NT2/D1 (cell line): ENCODE measurements at regions not wholly inside any gene's neighbourhood (a gene's known extent, or its start where the extent isn't known, plus 50 kb on each side); places are given as distances from the start of the nearest gene placed in this dataset.

Experiments
- DNase-seq: peaks from one replicate; pipeline ENCODE4 v3.0.0-alpha.2; 2011; ENCODE audit warnings: low read depth, low spot score
- H3K27me3 ChIP-seq: 2 replicates; pipeline ENCODE4 v1.6.0; 2011; ENCODE audit warnings: mild to moderate bottlenecking; ENCODE audit not compliant: insufficient read length, insufficient read depth
- H3K36me3 ChIP-seq: 2 replicates; pipeline ENCODE4 v1.6.1; 2011; ENCODE audit warnings: mild to moderate bottlenecking, low read length, mixed read lengths; ENCODE audit not compliant: insufficient read depth, insufficient read length
- H3K4me1 ChIP-seq: 2 replicates; pipeline ENCODE4 v1.5.1; 2011; ENCODE audit not compliant: insufficient read depth, insufficient read length
- H3K4me3 ChIP-seq: 2 replicates; pipeline ENCODE4 v1.5.1; 2011; ENCODE audit warnings: low read depth; ENCODE audit not compliant: insufficient read length
- H3K9ac ChIP-seq: 2 replicates; pipeline ENCODE4 v1.6.0; 2011; ENCODE audit warnings: low read depth; ENCODE audit not compliant: insufficient read length
- H3K9me3 ChIP-seq: 2 replicates; pipeline ENCODE4 v1.5.1; 2011; ENCODE audit warnings: mild to moderate bottlenecking, low read length; ENCODE audit not compliant: insufficient read depth
- SUZ12 ChIP-seq: IDR thresholded peaks from 2 replicates; pipeline ENCODE4 v1.6.1; 2011; ENCODE audit not compliant: insufficient read length, insufficient read depth; ENCODE audit errors: extremely low read depth
- YY1 ChIP-seq: IDR thresholded peaks from 2 replicates; pipeline ENCODE4 v1.6.1; 2011; ENCODE audit not compliant: insufficient read length, insufficient read depth
- ZNF274 ChIP-seq: IDR thresholded peaks from 2 replicates; pipeline ENCODE4 v1.6.1; 2011; ENCODE audit warnings: mild to moderate bottlenecking, low read depth, low read length

DNA sequence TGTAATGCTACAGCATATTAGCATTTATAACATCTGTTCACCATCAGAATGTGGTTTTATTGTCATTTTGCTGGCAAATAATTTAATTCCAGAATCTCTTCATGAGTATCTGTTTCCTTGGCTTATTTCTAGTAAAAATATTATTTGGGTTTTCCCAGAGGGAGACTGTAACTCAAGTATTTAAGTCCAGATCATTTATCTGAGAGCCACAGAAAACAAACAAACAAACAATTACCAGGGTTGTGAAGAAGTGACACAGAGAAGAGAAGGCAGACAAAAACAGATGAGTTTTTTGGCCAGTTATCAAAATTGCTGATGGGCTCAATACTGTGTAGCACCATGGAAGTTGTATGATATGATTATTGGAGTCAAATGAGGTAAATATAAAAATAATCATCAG, 515.1 kb downstream of the TECRL start:
- Histone ChIP-seq H3K4me1 (no peaks in the 10 kb centered on the region), H3K27me3 (no peaks in the 10 kb centered on the region), H3K36me3 (no peaks in the 10 kb centered on the region), H3K9ac (no peak overlapping the region), H3K9me3 (no peaks in the 10 kb centered on the region), H3K4me3 (no peak overlapping the region)
- TF ChIP-seq ZNF274 (no peak), SUZ12 (no peak)
- no peak for DNase-seq

DNA sequence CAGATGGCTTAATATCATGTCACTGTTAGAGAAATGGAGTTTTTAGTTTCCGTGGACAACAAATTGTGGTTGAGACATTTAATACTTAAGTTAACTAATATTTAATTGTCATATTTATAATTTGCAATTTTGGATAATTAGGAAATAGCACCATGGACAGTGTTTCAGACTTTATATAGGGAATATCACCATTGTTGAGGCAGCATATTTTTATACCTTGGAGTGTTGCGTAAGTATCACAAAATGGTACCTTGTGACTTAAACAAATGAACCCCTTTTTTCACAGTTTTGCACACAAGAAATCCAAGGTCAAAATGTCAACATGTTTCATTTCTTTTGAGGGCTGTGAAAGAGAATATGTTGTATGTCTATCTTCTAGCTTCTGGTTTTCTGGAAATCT, 539.9 kb downstream of the TECRL start:
- Histone ChIP-seq H3K4me3 (no peak overlapping the region), H3K9me3 (no peaks in the 10 kb centered on the region), H3K4me1 (no peaks in the 10 kb centered on the region), H3K27me3 (no peaks in the 10 kb centered on the region), H3K9ac (no peak overlapping the region), H3K36me3 (no peaks in the 10 kb centered on the region)
- DNase-seq = no peak
- TF ChIP-seq YY1 (no peak), SUZ12 (no peak), ZNF274 (no peak)

DNA sequence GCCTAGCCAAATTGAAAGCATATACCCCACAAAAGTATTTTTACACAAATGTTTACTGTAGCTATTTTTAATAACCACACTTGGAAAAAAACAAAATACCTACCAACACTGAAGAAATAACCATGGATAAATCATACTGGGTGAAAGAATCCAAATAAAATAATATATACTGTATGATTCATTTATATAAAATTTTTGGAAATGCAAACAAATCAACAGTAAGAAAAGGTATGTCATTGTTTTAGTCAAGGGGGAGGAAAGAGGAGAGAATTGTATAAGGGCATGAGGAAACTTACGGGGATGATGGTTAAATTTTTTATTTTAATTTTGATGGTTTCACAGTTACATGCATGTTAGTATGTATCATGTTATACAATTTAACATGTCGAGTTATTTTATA, 557.8 kb downstream of the TECRL start:
- no peak overlapping the region for H3K9ac ChIP-seq
- H3K27me3 ChIP-seq = no peaks in the 10 kb centered on the region
- no peak overlapping the region for H3K4me3 ChIP-seq
- no peak for DNase-seq
- no peaks in the 10 kb centered on the region for H3K9me3 ChIP-seq
- H3K4me1 ChIP-seq = no peaks in the 10 kb centered on the region
- TF ChIP-seq YY1 (no peak), SUZ12 (no peak), ZNF274 (no peak)
- H3K36me3 ChIP-seq = no peaks in the 10 kb centered on the region

DNA sequence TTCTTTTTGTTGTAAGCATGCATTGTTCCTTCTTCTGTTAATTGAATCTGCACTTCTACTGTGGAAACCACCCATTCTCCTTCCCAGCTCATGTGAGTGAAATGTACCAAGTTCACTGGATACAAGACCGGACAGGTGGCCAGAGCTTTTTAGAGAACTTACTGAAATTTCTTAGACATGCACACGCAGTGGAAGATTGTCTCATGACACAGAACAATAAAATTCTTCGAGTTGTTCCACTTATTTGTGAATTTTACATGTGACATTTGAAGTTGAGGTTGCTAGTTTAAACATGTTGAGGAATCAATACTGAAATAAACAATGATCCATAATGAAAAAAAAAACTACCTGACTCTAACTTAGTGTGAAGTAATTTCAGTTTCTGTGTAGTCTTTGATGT, 568.0 kb downstream of the TECRL start:
- Histone ChIP-seq H3K9me3 (no peaks in the 10 kb centered on the region), H3K4me3 (no peak overlapping the region), H3K36me3 (no peaks in the 10 kb centered on the region), H3K9ac (no peak overlapping the region), H3K4me1 (no peaks in the 10 kb centered on the region), H3K27me3 (no peaks in the 10 kb centered on the region)
- no peak for DNase-seq
- no peak for TF ChIP-seq YY1
- no peak for TF ChIP-seq ZNF274
- TF ChIP-seq SUZ12 = no peak

DNA sequence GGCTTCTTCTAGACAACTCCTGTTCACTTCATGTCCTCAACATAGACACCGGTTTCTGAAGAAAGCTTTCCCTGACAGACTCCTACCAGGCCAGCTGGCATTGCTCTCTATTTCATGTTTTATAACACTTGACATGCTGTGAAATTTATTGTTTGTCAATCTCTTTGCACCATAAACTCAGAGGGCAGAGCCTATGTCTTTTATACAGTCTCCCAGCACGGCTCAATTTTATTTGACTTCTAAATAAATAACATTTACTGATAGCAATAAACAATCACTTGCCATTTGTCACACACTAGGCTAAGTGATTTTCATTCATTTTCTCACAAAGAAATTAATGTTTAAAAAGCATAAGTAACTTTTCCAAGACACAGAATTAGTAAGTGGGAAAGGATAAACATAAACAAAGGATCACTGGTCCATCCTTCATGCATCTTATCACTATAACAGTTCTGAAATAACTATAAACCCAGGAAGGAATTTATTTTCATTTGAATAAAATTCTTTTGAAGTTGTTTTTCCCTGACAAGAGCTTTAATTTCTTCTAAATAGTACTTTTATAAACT, 577.6 kb downstream of the TECRL start:
- Histone ChIP-seq H3K4me1 (no peaks in the 10 kb centered on the region), H3K9ac (no peak overlapping the region), H3K36me3 (no peaks in the 10 kb centered on the region), H3K27me3 (no peaks in the 10 kb centered on the region), H3K9me3 (no peaks in the 10 kb centered on the region), H3K4me3 (no peak overlapping the region)
- no peak for DNase-seq
- TF ChIP-seq YY1 (no peak), SUZ12 (no peak), ZNF274 (no peak)

DNA sequence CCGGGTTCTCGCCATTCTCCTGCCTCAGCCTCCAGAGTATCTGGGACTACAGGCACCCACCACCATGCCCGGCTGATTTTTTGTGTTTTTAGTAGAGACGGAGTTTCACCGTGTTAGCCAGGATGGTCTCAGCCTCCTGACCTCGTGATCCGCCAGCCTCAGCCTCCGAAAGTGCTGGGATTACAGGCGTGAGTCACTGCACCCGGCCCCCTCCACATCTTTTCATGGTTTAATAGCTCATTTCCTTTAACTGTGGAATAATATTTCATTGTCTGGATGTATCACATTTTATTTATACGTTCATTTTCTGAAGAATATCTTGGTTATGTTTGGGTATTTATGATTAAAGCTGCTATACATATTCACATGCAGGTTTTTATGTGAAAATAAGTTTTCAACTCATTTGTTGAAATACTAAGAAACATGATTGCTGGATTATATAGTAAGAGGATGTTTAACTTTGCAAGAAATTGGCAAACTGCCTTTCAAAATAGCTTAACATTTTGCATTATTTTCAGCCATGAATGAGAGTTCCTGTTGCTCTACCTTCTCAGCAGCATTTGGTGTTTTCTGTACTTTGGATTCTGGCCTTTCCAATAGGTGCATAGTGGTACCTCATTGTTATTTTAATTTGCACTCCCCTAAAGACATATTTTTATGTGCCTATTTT, 591.9 kb downstream of the TECRL start:
- TF ChIP-seq SUZ12 = no peak
- TF ChIP-seq ZNF274 = no peak
- TF ChIP-seq YY1 = no peak

DNA sequence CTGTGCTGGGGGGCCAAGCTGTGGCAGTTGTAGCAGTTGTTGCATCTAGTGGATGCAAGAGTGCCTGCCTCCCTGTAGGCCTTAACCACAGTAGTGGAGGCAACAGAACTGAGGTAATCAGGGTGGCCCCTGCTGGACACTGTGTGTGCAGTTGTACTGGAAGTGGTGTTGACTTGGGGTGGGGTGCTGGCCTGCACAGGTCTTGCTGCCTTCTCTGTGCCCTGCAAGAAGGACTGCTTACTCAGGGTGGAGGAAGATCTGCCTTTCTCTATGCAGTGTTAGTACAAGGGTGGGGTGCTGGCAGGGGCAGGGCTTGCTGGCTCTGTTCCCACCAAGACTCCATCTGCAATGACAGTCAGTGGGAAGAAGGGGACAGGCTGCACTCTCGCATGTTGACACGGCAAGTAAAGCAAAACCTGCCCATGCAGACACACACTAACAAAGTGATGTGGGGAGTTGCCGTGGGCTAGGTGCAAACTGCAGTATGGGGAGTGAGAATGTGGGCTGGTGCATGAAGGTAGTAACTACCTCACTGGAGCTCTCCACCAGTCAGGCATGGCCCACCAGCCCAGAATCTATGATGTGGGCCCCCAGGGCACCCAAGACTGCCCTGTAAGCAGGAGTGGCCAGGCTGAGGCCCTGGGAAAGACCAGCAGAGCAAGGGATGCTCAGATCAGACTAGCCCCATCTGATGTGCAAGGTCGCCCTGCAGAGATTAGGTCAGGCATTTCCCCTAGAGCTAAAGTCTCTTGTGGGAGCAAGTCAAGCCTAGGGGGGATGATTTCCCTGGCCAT, 594.9 kb downstream of the TECRL start:
- TF ChIP-seq ZNF274 (no peak), SUZ12 (no peak), YY1 (no peak)
- H3K4me1 ChIP-seq = no peaks in the 10 kb centered on the region

More for the DNA sequence above, 591.9 kb downstream of the TECRL start:
- no peaks in the 10 kb centered on the region for H3K4me1 ChIP-seq
- H3K27me3 ChIP-seq = no peaks in the 10 kb centered on the region
- DNase-seq = no peak
- no peak overlapping the region for H3K4me3 ChIP-seq
- no peaks in the 10 kb centered on the region for H3K36me3 ChIP-seq
- no peak overlapping the region for H3K9ac ChIP-seq
- H3K9me3 ChIP-seq = no peaks in the 10 kb centered on the region

More for the DNA sequence above, 594.9 kb downstream of the TECRL start:
- Histone ChIP-seq H3K27me3 (no peaks in the 10 kb centered on the region), H3K9me3 (no peaks in the 10 kb centered on the region), H3K9ac (no peak overlapping the region), H3K4me3 (no peak overlapping the region), H3K36me3 (no peaks in the 10 kb centered on the region)
- DNase-seq = no peak
